WTC11 (cell line): ENCODE measurements at regions not wholly inside any gene's neighbourhood (a gene's known extent, or its start where the extent isn't known, plus 50 kb on each side); places are given as distances from the start of the nearest gene placed in this dataset.

Experiments used
- AR ChIP-seq: fragments of 250-450 bp; sonication (Bioruptor Pico); IDR thresholded peaks from 2 replicates; pipeline ENCODE4 v1.9.0; 2021; ENCODE audit warnings: mild to moderate bottlenecking
- ATF6 ChIP-seq: sonication (generic); formaldehyde crosslinking; IDR thresholded peaks from 2 replicates; pipeline ENCODE4 v1.8.1; 2023; ENCODE audit warnings: mild to moderate bottlenecking, missing genetic modification reagents
- CTCF ChIP-seq: fragments of 200-600 bp; IDR thresholded peaks from 2 replicates; pipeline ENCODE4 v1.8.0; 2022; ENCODE audit warnings: antibody characterized with exemption
- FOXJ3 ChIP-seq: sonication (generic); formaldehyde crosslinking; IDR thresholded peaks from 2 replicates; pipeline ENCODE4 v1.9.0; 2021; ENCODE audit warnings: missing genetic modification reagents, mild to moderate bottlenecking, borderline replicate concordance
- KAT7 ChIP-seq: sonication (generic); formaldehyde crosslinking; IDR thresholded peaks from 2 replicates; pipeline ENCODE4 v1.8.1; 2023; ENCODE audit warnings: missing genetic modification reagents, mild to moderate bottlenecking, borderline replicate concordance
- NR2C2 ChIP-seq: sonication (generic); formaldehyde crosslinking; IDR thresholded peaks from 2 replicates; pipeline ENCODE4 v1.8.0; 2022; ENCODE audit warnings: mild to moderate bottlenecking, missing genetic modification reagents
- ZBTB21 ChIP-seq: sonication (generic); formaldehyde crosslinking; IDR thresholded peaks from 2 replicates; pipeline ENCODE4 v1.8.1; 2023; ENCODE audit warnings: mild to moderate bottlenecking, missing genetic modification reagents, borderline replicate concordance
- ZBTB43 ChIP-seq: sonication (generic); formaldehyde crosslinking; IDR thresholded peaks from 2 replicates; pipeline ENCODE4 v1.8.1; 2023; ENCODE audit warnings: mild to moderate bottlenecking, missing genetic modification reagents
- ZNF138 ChIP-seq: sonication (generic); formaldehyde crosslinking; conservative IDR thresholded peaks from 2 replicates; pipeline ENCODE4 v1.8.1; 2022; ENCODE audit warnings: mild to moderate bottlenecking, moderate library complexity, missing genetic modification reagents
- ZNF219 ChIP-seq: sonication (generic); formaldehyde crosslinking; IDR thresholded peaks from 2 replicates; pipeline ENCODE4 v1.8.0; 2023; ENCODE audit warnings: missing genetic modification reagents, mild to moderate bottlenecking, borderline replicate concordance
- ZNF512 ChIP-seq: sonication (generic); formaldehyde crosslinking; IDR thresholded peaks from 2 replicates; pipeline ENCODE4 v1.8.1; 2022; ENCODE audit warnings: missing genetic modification reagents, borderline replicate concordance
- ZSCAN18 ChIP-seq: fragments of 250-450 bp; sonication (Bioruptor Pico); IDR thresholded peaks from 2 replicates; pipeline ENCODE4 v2.1.2; 2022; ENCODE audit warnings: mild to moderate bottlenecking, moderate library complexity

GRCh38 chr6:130547723-130548122, 181.9 kb downstream of the TMEM200A start:
- TF ChIP-seq ZSCAN18 (CRISPR knock-in tag) (no peak), ATF6 (no peak), CTCF (no peak), AR (no peak), NR2C2 (no peak), ZNF219 (CRISPR knock-in tag) (no peak), ZNF138 (CRISPR knock-in tag) (no peak), FOXJ3 (CRISPR knock-in tag) (no peak), ZBTB21 (no peak), KAT7 (no peak), ZNF512 (CRISPR knock-in tag) (no peak), ZBTB43 (CRISPR knock-in tag) (no peak)
